Neural progenitor cell (in vitro differentiated cells): ENCODE measurements at regions not wholly inside any gene's neighbourhood (a gene's known extent, or its start where the extent isn't known, plus 50 kb on each side); places are given as distances from the start of the nearest gene placed in this dataset.
A peak's percentile ranks its signal among the peaks of the same experiment; 100 is the strongest.

Source experiments
- DNase-seq: peaks from one replicate; pipeline ENCODE4 v3.0.0-alpha.2; 2016; ENCODE audit warnings: low spot score
- H2AFZ ChIP-seq: fragments of 200-600 bp; sonication (generic); replicated peaks from 2 replicates; pipeline ENCODE4 v1.6.1; 2016; ENCODE audit warnings: antibody characterized with exemption
- H3F3A ChIP-seq: fragments of 200-600 bp; sonication (generic); 2 replicates; pipeline ENCODE4 v1.6.1; 2016; ENCODE audit warnings: antibody characterized with exemption, low read depth
- H3K27ac ChIP-seq: fragments of 200-600 bp; sonication (generic); 2 replicates; pipeline ENCODE4 v1.5.1; 2016; ENCODE audit warnings: mild to moderate bottlenecking
- H3K27me3 ChIP-seq: fragments of 200-600 bp; sonication (generic); 2 replicates; pipeline ENCODE4 v1.6.1; 2016; ENCODE audit warnings: mild to moderate bottlenecking, moderate library complexity
- H3K36me3 ChIP-seq: fragments of 200-600 bp; sonication (generic); 2 replicates; pipeline ENCODE4 v1.5.1; 2016
- H3K4me1 ChIP-seq: fragments of 200-600 bp; sonication (generic); 2 replicates; pipeline ENCODE4 v1.6.1; 2016; ENCODE audit warnings: mixed run types
- H3K4me2 ChIP-seq: fragments of 200-600 bp; sonication (generic); 2 replicates; pipeline ENCODE4 v1.6.1; 2016
- H3K4me3 ChIP-seq: fragments of 200-600 bp; sonication (generic); 2 replicates; pipeline ENCODE4 v1.5.1; 2016
- H3K79me2 ChIP-seq: fragments of 200-600 bp; sonication (generic); 2 replicates; pipeline ENCODE4 v1.6.1; 2016; ENCODE audit warnings: low read depth
- H3K9ac ChIP-seq: fragments of 200-600 bp; sonication (generic); 2 replicates; pipeline ENCODE4 v1.6.1; 2016
- H3K9me3 ChIP-seq: fragments of 200-600 bp; sonication (generic); 2 replicates; pipeline ENCODE4 v1.5.1; 2016; ENCODE audit warnings: low read depth
- H4K20me1 ChIP-seq: fragments of 200-600 bp; sonication (generic); 2 replicates; pipeline ENCODE4 v1.6.1; 2016; ENCODE audit warnings: low read depth
- H3K27ac Mint-ChIP-seq: 3 replicates; pipeline ENCODE4 v1.8.0; 2021; ENCODE audit warnings: mixed read lengths
- H3K27me3 Mint-ChIP-seq: 2 replicates; pipeline ENCODE4 v1.8.0; 2022; ENCODE audit warnings: low read depth, mild to moderate bottlenecking, inconsistent platforms, moderate library complexity, mixed read lengths; ENCODE audit not compliant: insufficient read depth
- H3K36me3 Mint-ChIP-seq: 3 replicates; pipeline ENCODE4 v1.8.0; 2021; ENCODE audit warnings: mixed read lengths
- H3K4me1 Mint-ChIP-seq: 3 replicates; pipeline ENCODE4 v1.8.0; 2021; ENCODE audit warnings: mixed read lengths
- H3K4me3 Mint-ChIP-seq: 3 replicates; pipeline ENCODE4 v1.8.0; 2021; ENCODE audit warnings: mild to moderate bottlenecking, moderate library complexity, mixed read lengths
- H3K9me3 Mint-ChIP-seq: 3 replicates; pipeline ENCODE4 v1.8.0; 2020; ENCODE audit warnings: mixed read lengths
- EZH2 ChIP-seq: fragments of 200-600 bp; sonication (generic); IDR thresholded peaks from 2 replicates; pipeline ENCODE4 v1.6.1; 2017; ENCODE audit warnings: antibody characterized with exemption, mild to moderate bottlenecking, moderate library complexity
- EZH2phosphoT487 ChIP-seq: fragments of 200-600 bp; sonication (generic); IDR thresholded peaks from 2 replicates; pipeline ENCODE4 v1.6.1; 2017; ENCODE audit warnings: antibody characterized with exemption
- TF ChIP-seq, protein P1 (sequence below): fragments of 200-600 bp; sonication (generic); IDR thresholded peaks from 2 replicates; pipeline ENCODE4 v1.5.1; 2017; ENCODE audit warnings: antibody characterized with exemption, mild to moderate bottlenecking

DNA sequence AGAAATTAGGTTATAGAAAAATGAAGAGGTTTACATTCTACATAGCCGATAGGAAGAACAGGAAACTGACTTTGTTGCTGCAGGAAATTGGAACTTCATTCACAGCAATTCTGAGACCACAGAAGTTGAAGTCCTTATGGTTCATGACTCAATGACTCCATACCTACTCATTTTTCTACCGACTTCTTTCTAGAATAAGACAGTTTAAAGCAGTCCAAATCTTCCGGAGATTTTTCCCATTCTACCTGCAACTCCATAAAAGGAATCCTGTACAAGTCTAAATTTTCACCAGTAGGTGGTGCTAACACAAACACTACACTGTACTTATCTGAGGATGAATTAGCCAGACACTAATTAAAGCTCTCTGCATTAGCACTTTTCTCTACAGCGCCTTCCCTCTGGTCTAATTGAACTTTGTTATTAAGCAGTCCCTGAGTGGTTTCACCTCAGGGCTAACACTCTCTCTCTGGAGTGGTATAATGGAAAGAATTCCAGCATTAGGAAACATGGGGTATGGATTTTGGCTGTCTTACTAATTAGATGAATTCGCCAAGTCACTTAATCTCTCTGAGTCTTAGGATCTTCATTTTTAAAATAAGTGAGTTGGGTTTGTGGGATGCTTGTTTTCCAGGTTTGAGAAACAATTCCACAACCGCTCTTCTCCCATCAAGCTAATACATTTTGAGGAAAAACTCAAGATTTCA lies 167.9 kb downstream of the SMIM20 start:
- H3F3A ChIP-seq, result no peaks in the 10 kb centered on the region
- H3K9me3 ChIP-seq, result no peaks in the 10 kb centered on the region
- Mint-ChIP-seq H3K36me3 (no peaks in the 10 kb centered on the region), H3K27ac (no peak overlapping the region), H3K4me1 (no peaks in the 10 kb centered on the region), H3K27me3 (peaks cover 2% of the 10 kb centered on the region), H3K9me3 (peaks cover 2% of the 10 kb centered on the region), H3K4me3 (no peak overlapping the region)
- DNase-seq, result peak; percentile 77
- no peak overlapping the region for H3K9ac ChIP-seq
- H3K4me2 ChIP-seq, result no peak overlapping the region
- no peaks in the 10 kb centered on the region for H3K27me3 ChIP-seq
- H3K4me1 ChIP-seq, result no peaks in the 10 kb centered on the region
- no peaks in the 10 kb centered on the region for H3K36me3 ChIP-seq
- no peaks in the 10 kb centered on the region for H3K79me2 ChIP-seq
- peak overlapping the region; percentile 56 for H2AFZ ChIP-seq
- H4K20me1 ChIP-seq, result no peaks in the 10 kb centered on the region
- TF ChIP-seq EZH2, result no peak
- TF ChIP-seq, protein P1, sequence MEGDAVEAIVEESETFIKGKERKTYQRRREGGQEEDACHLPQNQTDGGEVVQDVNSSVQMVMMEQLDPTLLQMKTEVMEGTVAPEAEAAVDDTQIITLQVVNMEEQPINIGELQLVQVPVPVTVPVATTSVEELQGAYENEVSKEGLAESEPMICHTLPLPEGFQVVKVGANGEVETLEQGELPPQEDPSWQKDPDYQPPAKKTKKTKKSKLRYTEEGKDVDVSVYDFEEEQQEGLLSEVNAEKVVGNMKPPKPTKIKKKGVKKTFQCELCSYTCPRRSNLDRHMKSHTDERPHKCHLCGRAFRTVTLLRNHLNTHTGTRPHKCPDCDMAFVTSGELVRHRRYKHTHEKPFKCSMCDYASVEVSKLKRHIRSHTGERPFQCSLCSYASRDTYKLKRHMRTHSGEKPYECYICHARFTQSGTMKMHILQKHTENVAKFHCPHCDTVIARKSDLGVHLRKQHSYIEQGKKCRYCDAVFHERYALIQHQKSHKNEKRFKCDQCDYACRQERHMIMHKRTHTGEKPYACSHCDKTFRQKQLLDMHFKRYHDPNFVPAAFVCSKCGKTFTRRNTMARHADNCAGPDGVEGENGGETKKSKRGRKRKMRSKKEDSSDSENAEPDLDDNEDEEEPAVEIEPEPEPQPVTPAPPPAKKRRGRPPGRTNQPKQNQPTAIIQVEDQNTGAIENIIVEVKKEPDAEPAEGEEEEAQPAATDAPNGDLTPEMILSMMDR, result peak; percentile 84
- no peak for TF ChIP-seq EZH2phosphoT487
- H3K4me3 ChIP-seq, result no peak overlapping the region
- H3K27ac ChIP-seq, result no peak overlapping the region

- TF ChIP-seq, protein P1, result no peak
- TF ChIP-seq EZH2phosphoT487 (no peak), EZH2 (no peak)
These were observed 168.5 kb downstream of the SMIM20 start for GRCh38 chr4:26082565-26082964.

GRCh38 chr4:26083987-26084386 lies 170.0 kb downstream of the SMIM20 start:
- Histone ChIP-seq H3K79me2 (no peaks in the 10 kb centered on the region), H3F3A (no peaks in the 10 kb centered on the region), H4K20me1 (no peaks in the 10 kb centered on the region), H3K4me2 (no peak overlapping the region), H3K4me3 (no peak overlapping the region), H2AFZ (no peak overlapping the region), H3K27me3 (no peaks in the 10 kb centered on the region), H3K4me1 (no peaks in the 10 kb centered on the region), H3K27ac (no peak overlapping the region), H3K9me3 (no peaks in the 10 kb centered on the region), H3K36me3 (no peaks in the 10 kb centered on the region), H3K9ac (no peak overlapping the region)
- H3K4me3 Mint-ChIP-seq, result no peak overlapping the region
- TF ChIP-seq, protein P1, result no peak
- TF ChIP-seq EZH2 (no peak), EZH2phosphoT487 (no peak)
- H3K27me3 Mint-ChIP-seq, result peaks cover 2% of the 10 kb centered on the region
- H3K4me1 Mint-ChIP-seq, result no peaks in the 10 kb centered on the region
- H3K36me3 Mint-ChIP-seq, result no peaks in the 10 kb centered on the region
- no peak for DNase-seq
- no peak overlapping the region for H3K27ac Mint-ChIP-seq
- H3K9me3 Mint-ChIP-seq, result no peaks in the 10 kb centered on the region

More at GRCh38 chr4:26082565-26082964, 168.5 kb downstream of the SMIM20 start:
- no peak overlapping the region for H3K27ac ChIP-seq
- H3K79me2 ChIP-seq, result no peaks in the 10 kb centered on the region
- no peak overlapping the region for H3K4me2 ChIP-seq
- H3K36me3 ChIP-seq, result no peaks in the 10 kb centered on the region
- H2AFZ ChIP-seq, result no peak overlapping the region
- H3K9me3 ChIP-seq, result no peaks in the 10 kb centered on the region
- H3F3A ChIP-seq, result no peaks in the 10 kb centered on the region
- H3K4me3 Mint-ChIP-seq, result no peak overlapping the region
- no peaks in the 10 kb centered on the region for H4K20me1 ChIP-seq
- no peak overlapping the region for H3K4me3 ChIP-seq
- no peaks in the 10 kb centered on the region for H3K4me1 ChIP-seq
- no peaks in the 10 kb centered on the region for H3K36me3 Mint-ChIP-seq
- H3K27ac Mint-ChIP-seq, result no peak overlapping the region
- H3K27me3 Mint-ChIP-seq, result peaks cover 2% of the 10 kb centered on the region
- H3K4me1 Mint-ChIP-seq, result no peaks in the 10 kb centered on the region
- DNase-seq, result no peak
- no peaks in the 10 kb centered on the region for H3K27me3 ChIP-seq
- H3K9ac ChIP-seq, result no peak overlapping the region
- peaks cover 2% of the 10 kb centered on the region for H3K9me3 Mint-ChIP-seq
